Fibroblast of pulmonary artery (primary cell): ENCODE measurements at regions not wholly inside any gene's neighbourhood (a gene's known extent, or its start where the extent isn't known, plus 50 kb on each side); places are given as distances from the start of the nearest gene placed in this dataset.

Source experiments
- DNase-seq: peaks from one replicate; pipeline ENCODE4 v3.0.0-alpha.2; 2010; ENCODE audit warnings: low read depth
- H3K4me3 ChIP-seq: replicated peaks from 2 replicates; pipeline ENCODE4 v1.5.1; 2011; ENCODE audit warnings: low read depth, mild to moderate bottlenecking, control low read depth, low read length, moderate library complexity
- TF ChIP-seq, protein P1 (sequence below): IDR thresholded peaks from 2 replicates; pipeline ENCODE4 v1.5.1; 2011; ENCODE audit warnings: mild to moderate bottlenecking, control low read depth, low read length, inconsistent platforms; ENCODE audit errors: missing control alignments

- TF ChIP-seq, protein P1, sequence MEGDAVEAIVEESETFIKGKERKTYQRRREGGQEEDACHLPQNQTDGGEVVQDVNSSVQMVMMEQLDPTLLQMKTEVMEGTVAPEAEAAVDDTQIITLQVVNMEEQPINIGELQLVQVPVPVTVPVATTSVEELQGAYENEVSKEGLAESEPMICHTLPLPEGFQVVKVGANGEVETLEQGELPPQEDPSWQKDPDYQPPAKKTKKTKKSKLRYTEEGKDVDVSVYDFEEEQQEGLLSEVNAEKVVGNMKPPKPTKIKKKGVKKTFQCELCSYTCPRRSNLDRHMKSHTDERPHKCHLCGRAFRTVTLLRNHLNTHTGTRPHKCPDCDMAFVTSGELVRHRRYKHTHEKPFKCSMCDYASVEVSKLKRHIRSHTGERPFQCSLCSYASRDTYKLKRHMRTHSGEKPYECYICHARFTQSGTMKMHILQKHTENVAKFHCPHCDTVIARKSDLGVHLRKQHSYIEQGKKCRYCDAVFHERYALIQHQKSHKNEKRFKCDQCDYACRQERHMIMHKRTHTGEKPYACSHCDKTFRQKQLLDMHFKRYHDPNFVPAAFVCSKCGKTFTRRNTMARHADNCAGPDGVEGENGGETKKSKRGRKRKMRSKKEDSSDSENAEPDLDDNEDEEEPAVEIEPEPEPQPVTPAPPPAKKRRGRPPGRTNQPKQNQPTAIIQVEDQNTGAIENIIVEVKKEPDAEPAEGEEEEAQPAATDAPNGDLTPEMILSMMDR, result no peak
- no peak for DNase-seq
Observed at GRCh38 chr10:91146146-91146545, 74.3 kb upstream of the PCGF5 start.

GRCh38 chr10:91149550-91149949 lies 70.9 kb upstream of the PCGF5 start:
- DNase-seq, result no peak
- no peak overlapping the region for H3K4me3 ChIP-seq
- TF ChIP-seq, protein P1, result no peak

More at GRCh38 chr10:91146146-91146545, 74.3 kb upstream of the PCGF5 start:
- H3K4me3 ChIP-seq, result no peak overlapping the region

GRCh38 chr10:91150631-91151030 lies 69.8 kb upstream of the PCGF5 start:
- no peak for DNase-seq
- H3K4me3 ChIP-seq, result no peak overlapping the region
- TF ChIP-seq, protein P1, result no peak

- no peak overlapping the region for H3K4me3 ChIP-seq
Observed at GRCh38 chr10:91153508-91153907, 67.0 kb upstream of the PCGF5 start.

GRCh38 chr10:91154842-91155241 lies 65.6 kb upstream of the PCGF5 start:
- no peak overlapping the region for H3K4me3 ChIP-seq
- TF ChIP-seq, protein P1, result no peak
- DNase-seq, result no peak

More at GRCh38 chr10:91153508-91153907, 67.0 kb upstream of the PCGF5 start:
- DNase-seq, result no peak
- TF ChIP-seq, protein P1, result no peak

GRCh38 chr10:91156196-91156595 lies 64.3 kb upstream of the PCGF5 start:
- DNase-seq, result no peak

More at GRCh38 chr10:91156196-91156595, 64.3 kb upstream of the PCGF5 start:
- TF ChIP-seq, protein P1, result no peak
- H3K4me3 ChIP-seq, result no peak overlapping the region
